SK-N-MC (cell line): ENCODE measurements at regions not wholly inside any gene's neighbourhood (a gene's known extent, or its start where the extent isn't known, plus 50 kb on each side); places are given as distances from the start of the nearest gene placed in this dataset.

Experiments used
- DNase-seq: peaks from one replicate; pipeline ENCODE4 v3.0.0-alpha.2; 2011; ENCODE audit warnings: low read depth, low spot score
- H3K27ac ChIP-seq: fragments of 200-600 bp; sonication (generic); 2 replicates; pipeline ENCODE4 v1.5.1; 2016; ENCODE audit warnings: mixed run types
- H3K36me3 ChIP-seq: fragments of 200-600 bp; sonication (generic); 2 replicates; pipeline ENCODE4 v1.6.1; 2017; ENCODE audit warnings: antibody characterized with exemption, low read length, mixed read lengths; ENCODE audit not compliant: insufficient read depth
- H3K4me3 ChIP-seq: fragments of 200-600 bp; sonication (generic); 2 replicates; pipeline ENCODE4 v1.5.1; 2016
- H3K9ac ChIP-seq: fragments of 200-600 bp; sonication (generic); 2 replicates; pipeline ENCODE4 v1.8.0; 2017; ENCODE audit warnings: mixed run types, mixed read lengths; ENCODE audit not compliant: insufficient read length
- H3K9me3 ChIP-seq: fragments of 200-600 bp; sonication (generic); 2 replicates; pipeline ENCODE4 v1.6.1; 2017; ENCODE audit warnings: low read depth, mild to moderate bottlenecking, antibody characterized with exemption, low read length, moderate library complexity, mixed read lengths
- EZH2 ChIP-seq: fragments of 200-600 bp; sonication (generic); IDR thresholded peaks from one replicate; pipeline ENCODE4 v1.6.1; 2017; ENCODE audit warnings: antibody characterized with exemption
- FOXP2 ChIP-seq: optimal IDR thresholded peaks from 2 replicates; pipeline ENCODE3; 2011; ENCODE audit warnings: mild to moderate bottlenecking, moderate library complexity; ENCODE audit not compliant: insufficient read depth; ENCODE audit errors: extremely low read length, control extremely low read depth
- POLR2AphosphoS5 ChIP-seq: IDR thresholded peaks from 2 replicates; pipeline ENCODE4 v1.6.1; 2012; ENCODE audit warnings: mild to moderate bottlenecking, low read depth, low read length, borderline replicate concordance

DNA sequence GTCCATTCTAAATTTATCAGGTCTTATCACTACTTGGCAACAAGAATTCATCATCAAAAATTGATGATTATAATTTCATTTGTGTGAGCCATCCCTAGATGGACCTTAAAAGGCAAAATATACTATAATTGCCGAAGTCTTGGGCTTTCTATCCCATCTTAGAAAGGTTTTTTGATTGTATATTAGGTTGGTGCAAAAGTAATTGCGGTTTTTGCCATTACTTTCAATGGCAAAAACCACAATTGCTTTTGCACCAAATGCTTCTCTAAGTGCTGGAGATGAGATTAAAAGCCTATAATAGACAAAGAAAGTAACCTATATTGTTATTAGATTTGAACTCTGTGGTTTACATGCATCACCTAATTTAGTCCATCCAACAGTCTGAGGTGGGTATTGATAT is 612.9 kb downstream of the ZNF385D start:
- TF ChIP-seq EZH2 = no peak
- TF ChIP-seq POLR2AphosphoS5 = no peak
- TF ChIP-seq FOXP2 = no peak
- Histone ChIP-seq H3K9ac (no peak overlapping the region), H3K36me3 (no peaks in the 10 kb centered on the region), H3K9me3 (no peaks in the 10 kb centered on the region), H3K4me3 (no peak overlapping the region), H3K27ac (no peak overlapping the region)
- no peak for DNase-seq

DNA sequence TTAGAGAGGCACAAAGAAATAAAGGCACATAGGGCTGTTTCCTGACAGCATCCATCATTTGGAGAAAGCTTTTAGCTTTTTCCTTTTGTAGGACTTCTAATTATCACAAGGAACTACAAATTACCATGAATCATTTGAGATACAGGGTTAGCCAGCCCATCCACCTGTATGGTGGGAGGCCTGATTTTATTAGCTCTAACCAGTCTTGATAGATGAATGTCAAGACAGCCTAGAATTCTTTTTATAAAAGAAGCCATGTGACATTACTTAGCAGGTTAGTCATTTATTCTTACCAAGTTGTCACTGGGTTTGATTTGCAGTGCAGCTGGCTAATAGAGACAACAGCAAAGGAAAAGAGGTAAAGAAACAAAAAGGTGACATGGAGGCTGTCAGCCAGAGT is 618.1 kb downstream of the ZNF385D start:
- H3K27ac ChIP-seq = no peak overlapping the region
- H3K9me3 ChIP-seq = no peaks in the 10 kb centered on the region
- DNase-seq = no peak
- TF ChIP-seq FOXP2 (no peak), EZH2 (no peak), POLR2AphosphoS5 (no peak)
- no peaks in the 10 kb centered on the region for H3K36me3 ChIP-seq
- H3K4me3 ChIP-seq = no peak overlapping the region
- no peak overlapping the region for H3K9ac ChIP-seq

DNA sequence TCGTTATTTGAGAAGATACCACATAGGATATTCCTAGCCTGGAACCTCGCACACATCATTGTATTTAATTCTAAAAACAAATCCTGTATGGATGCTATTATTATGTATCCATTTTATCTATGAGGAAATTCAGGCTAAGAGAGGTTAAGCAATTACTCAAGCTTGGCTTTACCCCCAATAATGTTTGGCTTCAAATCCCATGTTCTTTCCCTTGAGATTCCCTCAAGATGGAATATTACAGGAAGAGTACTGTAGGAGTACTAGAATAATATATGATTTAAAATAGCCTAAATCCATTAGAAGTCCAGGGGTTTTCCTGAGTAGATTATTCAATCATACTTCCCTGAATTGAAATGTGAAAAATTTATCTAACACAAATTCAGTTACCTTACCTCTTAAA is 630.2 kb downstream of the ZNF385D start:
- no peak for TF ChIP-seq EZH2
- no peak for TF ChIP-seq FOXP2
- no peak for TF ChIP-seq POLR2AphosphoS5
- Histone ChIP-seq H3K9ac (no peak overlapping the region), H3K27ac (no peak overlapping the region), H3K9me3 (no peaks in the 10 kb centered on the region), H3K4me3 (no peak overlapping the region), H3K36me3 (no peaks in the 10 kb centered on the region)
- no peak for DNase-seq

DNA sequence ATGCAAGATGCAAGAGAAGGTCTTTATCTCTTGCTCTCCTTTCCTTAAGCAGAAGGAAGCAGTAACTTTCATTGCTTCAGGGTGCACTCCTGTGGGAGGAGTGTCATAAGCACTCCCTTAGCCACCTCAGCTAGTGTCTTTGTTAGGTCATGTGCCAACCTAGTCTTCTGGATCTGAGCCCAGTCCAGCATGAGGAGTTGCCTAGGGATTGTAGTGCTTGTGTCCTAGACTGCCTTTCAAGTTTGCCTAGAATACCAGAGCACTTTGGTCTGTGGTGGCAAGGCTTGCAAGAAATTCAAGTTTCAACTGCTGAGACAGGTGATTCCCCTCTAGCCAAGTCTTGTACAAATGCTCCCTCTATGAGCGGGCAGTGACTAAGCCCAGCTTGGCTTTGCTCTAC is 633.6 kb downstream of the ZNF385D start:
- H3K9ac ChIP-seq = no peak overlapping the region
- no peak for DNase-seq

DNA sequence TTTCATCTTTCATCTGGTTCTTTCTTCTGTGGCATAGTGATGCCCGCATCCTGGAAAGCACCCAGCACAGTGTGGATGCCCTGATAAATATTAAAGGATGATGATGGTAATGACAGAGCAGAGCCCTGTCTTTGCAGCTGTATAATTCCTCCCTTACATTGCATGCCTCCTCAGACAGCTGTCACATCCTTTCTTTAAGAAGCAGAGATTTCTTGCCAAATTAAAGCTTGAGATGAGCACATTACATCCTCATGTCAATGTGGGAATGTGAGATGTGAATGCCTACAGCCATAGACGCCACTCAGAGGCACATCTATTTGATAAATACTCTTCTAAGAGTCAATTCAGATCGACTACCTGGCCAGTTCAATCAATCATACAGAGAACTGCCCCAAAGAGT is 642.0 kb downstream of the ZNF385D start:
- H3K9ac ChIP-seq = no peak overlapping the region
- no peak overlapping the region for H3K27ac ChIP-seq
- H3K9me3 ChIP-seq = no peaks in the 10 kb centered on the region
- H3K36me3 ChIP-seq = no peaks in the 10 kb centered on the region
- DNase-seq = no peak
- no peak overlapping the region for H3K4me3 ChIP-seq
- no peak for TF ChIP-seq POLR2AphosphoS5
- TF ChIP-seq FOXP2 = no peak
- no peak for TF ChIP-seq EZH2

More for the DNA sequence above, 633.6 kb downstream of the ZNF385D start:
- TF ChIP-seq FOXP2 = no peak
- no peaks in the 10 kb centered on the region for H3K36me3 ChIP-seq
- no peaks in the 10 kb centered on the region for H3K9me3 ChIP-seq
- H3K4me3 ChIP-seq = no peak overlapping the region
- no peak overlapping the region for H3K27ac ChIP-seq

DNA sequence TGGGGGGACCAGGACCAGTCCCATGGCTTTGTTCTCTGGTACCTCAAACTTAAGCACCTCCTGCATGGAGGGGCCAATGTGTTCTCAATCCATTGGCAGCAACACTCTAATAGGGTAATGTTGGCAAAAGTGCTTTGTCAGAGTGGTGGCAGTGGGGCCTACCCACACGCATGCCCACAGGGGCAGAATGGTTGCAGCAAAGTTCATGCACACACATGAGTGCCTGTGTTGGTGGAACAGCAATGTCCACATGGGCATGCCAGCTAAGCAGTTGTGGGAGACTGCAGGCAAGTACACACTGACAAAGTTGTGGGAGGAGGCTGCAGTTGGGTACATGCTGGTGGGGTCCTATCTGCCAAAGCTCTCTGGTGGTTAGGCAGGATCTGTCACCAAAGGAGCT is 645.2 kb downstream of the ZNF385D start:
- no peak for DNase-seq
- TF ChIP-seq EZH2 (no peak), FOXP2 (no peak), POLR2AphosphoS5 (no peak)
- H3K4me3 ChIP-seq = no peak overlapping the region
- no peaks in the 10 kb centered on the region for H3K36me3 ChIP-seq
- H3K9me3 ChIP-seq = no peaks in the 10 kb centered on the region
- H3K27ac ChIP-seq = no peak overlapping the region
- H3K9ac ChIP-seq = no peak overlapping the region

DNA sequence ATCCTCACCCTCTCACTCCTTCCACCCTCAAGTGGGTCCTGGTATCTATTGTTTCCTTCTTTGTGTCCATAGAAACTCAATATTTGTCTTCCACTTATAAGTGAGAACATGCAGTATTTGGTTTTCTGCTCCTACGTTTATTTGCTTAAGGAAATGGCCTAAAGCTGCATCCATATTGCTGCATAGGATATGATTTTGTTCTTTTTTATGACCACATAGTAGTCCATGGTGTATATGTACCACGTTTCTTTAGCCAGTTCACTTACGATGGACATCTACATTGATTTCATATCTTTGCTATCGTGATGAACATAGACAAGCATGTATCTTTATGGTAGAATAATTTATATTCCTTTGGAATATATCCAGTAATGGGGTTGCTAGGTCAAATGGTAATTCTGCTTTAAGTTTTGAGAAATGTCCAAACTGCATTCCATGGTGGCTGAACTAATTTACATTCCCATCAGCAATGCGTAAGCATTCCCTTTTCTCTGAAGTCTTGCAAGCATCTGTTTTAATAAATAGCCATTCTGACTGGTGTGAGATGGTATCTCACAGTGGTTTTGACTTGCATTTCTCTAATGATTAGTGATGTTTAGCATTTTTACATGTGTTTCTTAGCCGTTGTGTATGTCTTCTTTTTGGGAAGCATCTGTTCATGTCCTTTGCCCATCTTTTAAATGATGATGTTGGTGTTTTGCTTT is 650.2 kb downstream of the ZNF385D start:
- H3K27ac ChIP-seq = no peak overlapping the region
- no peak for DNase-seq
- H3K36me3 ChIP-seq = no peaks in the 10 kb centered on the region
- no peaks in the 10 kb centered on the region for H3K9me3 ChIP-seq
- H3K9ac ChIP-seq = no peak overlapping the region
- TF ChIP-seq FOXP2 = no peak
- TF ChIP-seq EZH2 = no peak
- H3K4me3 ChIP-seq = no peak overlapping the region

DNA sequence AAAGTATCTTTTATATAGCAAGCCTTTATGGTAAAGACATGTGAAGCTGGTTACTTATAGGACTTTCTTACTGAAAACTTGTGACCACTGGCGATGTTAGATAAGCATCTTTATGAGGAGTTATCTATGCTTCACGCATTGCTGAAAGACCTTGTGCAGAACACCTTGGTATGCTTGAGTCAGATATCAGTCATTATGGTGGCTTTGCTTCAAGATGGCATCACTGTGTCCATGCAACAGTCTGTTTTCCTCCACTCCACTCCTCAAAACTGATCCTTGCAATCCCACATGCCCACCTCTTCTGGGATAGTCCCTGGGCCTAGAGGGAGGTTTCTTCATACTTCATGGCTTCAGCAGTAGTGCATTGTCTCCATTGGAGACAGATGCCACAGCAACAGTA is 656.3 kb downstream of the ZNF385D start:
- no peaks in the 10 kb centered on the region for H3K36me3 ChIP-seq
- no peak overlapping the region for H3K27ac ChIP-seq
- no peak for DNase-seq
- no peaks in the 10 kb centered on the region for H3K9me3 ChIP-seq
- no peak overlapping the region for H3K9ac ChIP-seq
- TF ChIP-seq EZH2 (no peak), POLR2AphosphoS5 (no peak), FOXP2 (no peak)
- no peak overlapping the region for H3K4me3 ChIP-seq

DNA sequence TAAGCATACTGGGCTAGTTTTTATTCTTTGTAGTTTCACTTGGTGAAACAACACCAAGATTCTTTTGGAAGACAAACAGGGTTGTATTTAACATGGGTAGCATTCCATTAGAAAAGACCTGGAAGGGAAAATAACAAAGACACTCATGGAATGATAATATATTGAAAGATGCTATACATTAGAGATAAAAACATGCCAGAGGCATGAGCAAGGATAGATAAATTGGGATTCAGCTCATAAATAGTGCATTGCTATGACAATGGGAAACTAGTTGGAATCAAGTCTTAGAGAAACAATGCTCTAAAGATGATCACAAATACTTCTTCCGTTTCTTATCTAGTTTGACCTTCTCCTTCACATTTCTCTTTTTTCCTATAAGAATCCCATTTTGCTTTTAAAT is 677.4 kb downstream of the ZNF385D start:
- H3K27ac ChIP-seq = no peak overlapping the region
- H3K4me3 ChIP-seq = no peak overlapping the region
- no peaks in the 10 kb centered on the region for H3K36me3 ChIP-seq
- TF ChIP-seq EZH2 = no peak
- TF ChIP-seq POLR2AphosphoS5 = no peak
- TF ChIP-seq FOXP2 = no peak
- no peaks in the 10 kb centered on the region for H3K9me3 ChIP-seq
- H3K9ac ChIP-seq = no peak overlapping the region
- DNase-seq = no peak

DNA sequence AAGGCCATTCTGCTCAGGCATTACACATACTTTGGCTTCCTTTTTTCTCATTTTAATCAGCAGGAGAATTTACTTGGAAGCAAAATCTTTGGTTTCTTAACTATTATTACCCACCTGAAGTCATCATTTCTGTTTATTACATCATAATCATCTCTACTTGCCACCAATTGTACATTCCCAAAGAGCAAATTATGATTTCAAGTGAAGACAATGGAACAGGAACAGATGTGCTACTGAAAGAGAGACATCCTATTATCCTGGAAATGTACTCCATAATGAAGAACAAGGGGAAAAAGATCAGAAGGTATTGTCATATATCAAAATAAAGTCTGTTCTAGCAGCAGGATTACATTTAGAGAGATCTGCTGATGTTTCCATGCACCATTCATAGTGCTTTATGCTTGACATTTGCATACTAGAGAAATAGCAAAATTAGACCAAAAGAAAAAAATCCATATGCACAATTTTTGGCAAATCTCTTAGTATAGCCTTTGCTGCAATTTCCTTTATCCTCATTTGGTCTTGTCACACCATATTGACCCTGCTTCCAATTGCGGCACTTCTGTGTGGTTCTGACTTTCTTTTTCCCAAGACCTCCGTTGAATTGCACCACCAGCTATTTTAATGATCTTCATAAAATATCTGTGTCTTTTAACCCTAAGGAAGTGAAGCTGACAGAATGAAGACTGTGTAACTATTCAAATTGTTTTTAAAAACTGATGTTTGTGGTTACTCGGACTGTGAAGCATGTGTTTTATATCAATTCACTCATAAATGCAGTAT is 683.8 kb downstream of the ZNF385D start:
- Histone ChIP-seq H3K4me3 (no peak overlapping the region), H3K27ac (no peak overlapping the region), H3K9ac (no peak overlapping the region), H3K36me3 (no peaks in the 10 kb centered on the region), H3K9me3 (no peaks in the 10 kb centered on the region)
- TF ChIP-seq POLR2AphosphoS5 (no peak), EZH2 (no peak), FOXP2 (no peak)
- no peak for DNase-seq
